Activated CD8-positive, alpha-beta T cell treated with anti-CD3 and anti-CD28 coated beads for 36 hours (primary cell): ENCODE measurements at regions not wholly inside any gene's neighbourhood (a gene's known extent, or its start where the extent isn't known, plus 50 kb on each side); places are given as distances from the start of the nearest gene placed in this dataset.

ENCODE experiments used
- ATAC-seq: fragments of 200-7000 bp; cut with Tn5 transposase; one replicate; pipeline ENCODE4 v1.10.0; 2021; ENCODE audit warnings: mild to moderate bottlenecking, moderate library complexity
- CTCF ChIA-PET: fragments of 350-600 bp; sonication (Branson Sonifier 250); formaldehyde crosslinking; loops from one replicate; lab custom pipeline; 2021; ENCODE audit warnings: antibody characterized with exemption; lab: Charles Lee
- POLR2A ChIA-PET: fragments of 350-600 bp; sonication (Branson Sonifier 250); formaldehyde crosslinking; loops from one replicate; lab custom pipeline; 2021; ENCODE audit warnings: antibody characterized with exemption; lab: Charles Lee
- DNase-seq: peaks from one replicate; pipeline ENCODE4 v3.0.0-alpha.2; 2020
- H3K27ac Mint-ChIP-seq: one replicate; pipeline ENCODE4 v1.8.0; 2021; ENCODE audit warnings: mild to moderate bottlenecking, mixed read lengths
- H3K27me3 Mint-ChIP-seq: one replicate; pipeline ENCODE4 v1.8.0; 2021; ENCODE audit warnings: mixed read lengths
- H3K36me3 Mint-ChIP-seq: one replicate; pipeline ENCODE4 v1.8.0; 2021; ENCODE audit warnings: low read depth, mixed read lengths
- H3K4me1 Mint-ChIP-seq: one replicate; pipeline ENCODE4 v1.8.0; 2021; ENCODE audit warnings: low read depth, mixed read lengths
- H3K4me3 Mint-ChIP-seq: one replicate; pipeline ENCODE4 v1.8.0; 2021; ENCODE audit warnings: mild to moderate bottlenecking, moderate library complexity, mixed read lengths
- H3K9me3 Mint-ChIP-seq: one replicate; pipeline ENCODE4 v1.8.0; 2021; ENCODE audit warnings: mixed read lengths
- CTCF ChIP-seq: fragments of 200-600 bp; IDR thresholded peaks from one replicate; pipeline ENCODE4 v1.8.0; 2022; ENCODE audit warnings: antibody characterized with exemption, mild to moderate bottlenecking
- intact Hi-C: fragments of 100-400 bp; cut with micrococcal nuclease; formaldehyde crosslinking; loops from one replicate; pipeline ENCODE4 v1.10.0; 2022

GRCh38 chr5:106909716-106910115, 761.0 kb downstream of the EFNA5 start:
- H3K9me3 Mint-ChIP-seq = no peaks in the 10 kb centered on the region

GRCh38 chr5:106907979-106908378, 762.8 kb downstream of the EFNA5 start:
- intact Hi-C loops = no loop called here
- no peak for TF ChIP-seq CTCF
- no peaks in the 10 kb centered on the region for H3K36me3 Mint-ChIP-seq
- no peaks in the 10 kb centered on the region for H3K27me3 Mint-ChIP-seq
- H3K9me3 Mint-ChIP-seq = no peaks in the 10 kb centered on the region
- no peaks in the 10 kb centered on the region for H3K4me1 Mint-ChIP-seq
- ATAC-seq = no peak
- H3K27ac Mint-ChIP-seq = no peak overlapping the region
- ChIA-PET CTCF (no interaction called here), POLR2A (no interaction called here)
- no peak overlapping the region for H3K4me3 Mint-ChIP-seq
- no peak for DNase-seq

More at GRCh38 chr5:106909716-106910115, 761.0 kb downstream of the EFNA5 start:
- ChIA-PET CTCF (no interaction called here), POLR2A (no interaction called here)
- no peak overlapping the region for H3K4me3 Mint-ChIP-seq
- no peak for TF ChIP-seq CTCF
- H3K27me3 Mint-ChIP-seq = no peaks in the 10 kb centered on the region
- intact Hi-C loops = no loop called here
- no peak overlapping the region for H3K27ac Mint-ChIP-seq
- H3K36me3 Mint-ChIP-seq = no peaks in the 10 kb centered on the region
- H3K4me1 Mint-ChIP-seq = no peaks in the 10 kb centered on the region
- ATAC-seq = no peak
- no peak for DNase-seq

GRCh38 chr5:106906199-106906598, 764.5 kb downstream of the EFNA5 start:
- no peak overlapping the region for H3K4me3 Mint-ChIP-seq
- intact Hi-C loops = no loop called here
- no peak for ATAC-seq

GRCh38 chr5:106894964-106895363, 775.8 kb downstream of the EFNA5 start:
- Mint-ChIP-seq H3K36me3 (no peaks in the 10 kb centered on the region), H3K4me1 (no peaks in the 10 kb centered on the region), H3K27ac (no peak overlapping the region), H3K27me3 (no peaks in the 10 kb centered on the region), H3K4me3 (no peak overlapping the region), H3K9me3 (no peaks in the 10 kb centered on the region)
- DNase-seq (no peak), ATAC-seq (no peak)
- ChIA-PET CTCF (no interaction called here), POLR2A (no interaction called here)
- intact Hi-C loops = no loop called here
- no peak for TF ChIP-seq CTCF

More at GRCh38 chr5:106906199-106906598, 764.5 kb downstream of the EFNA5 start:
- no peaks in the 10 kb centered on the region for H3K27me3 Mint-ChIP-seq
- H3K4me1 Mint-ChIP-seq = no peaks in the 10 kb centered on the region
- CTCF ChIA-PET = no interaction called here
- H3K36me3 Mint-ChIP-seq = no peaks in the 10 kb centered on the region
- no peak for TF ChIP-seq CTCF
- POLR2A ChIA-PET = no interaction called here
- H3K9me3 Mint-ChIP-seq = no peaks in the 10 kb centered on the region
- no peak for DNase-seq
- H3K27ac Mint-ChIP-seq = no peak overlapping the region

- H3K36me3 Mint-ChIP-seq = no peaks in the 10 kb centered on the region
- intact Hi-C loops = no loop called here
- ATAC-seq (no peak), DNase-seq (no peak)
- no peaks in the 10 kb centered on the region for H3K27me3 Mint-ChIP-seq
- no peak overlapping the region for H3K4me3 Mint-ChIP-seq
- ChIA-PET POLR2A (no interaction called here), CTCF (no interaction called here)
- no peak for TF ChIP-seq CTCF
- no peaks in the 10 kb centered on the region for H3K4me1 Mint-ChIP-seq
- no peaks in the 10 kb centered on the region for H3K9me3 Mint-ChIP-seq
- no peak overlapping the region for H3K27ac Mint-ChIP-seq
Measured at GRCh38 chr5:106882035-106882434, 788.7 kb downstream of the EFNA5 start.
